ENCODE measurements at regions not wholly inside any gene's neighbourhood (a gene's known extent, or its start where the extent isn't known, plus 50 kb on each side); places are given as distances from the start of the nearest gene placed in this dataset.

GRCh38 chr16:51305337-51305736 is 154.3 kb upstream of the SALL1 start:
- TF ChIP-seq CTCF (IDR thresholded peaks at IDR 0.05) (no peak), POLR2AphosphoS5 (IDR thresholded peaks at IDR 0.05; ENCODE audit: insufficient read depth in 1 of 2, low read depth in 1 of 2) (no peak), POLR2A (IDR thresholded peaks at IDR 0.05) (no peak)

Measured in vagina (tissue), 2 donors.